ENCODE measurements at regions not wholly inside any gene's neighbourhood (a gene's known extent, or its start where the extent isn't known, plus 50 kb on each side); places are given as distances from the start of the nearest gene placed in this dataset.

DNA sequence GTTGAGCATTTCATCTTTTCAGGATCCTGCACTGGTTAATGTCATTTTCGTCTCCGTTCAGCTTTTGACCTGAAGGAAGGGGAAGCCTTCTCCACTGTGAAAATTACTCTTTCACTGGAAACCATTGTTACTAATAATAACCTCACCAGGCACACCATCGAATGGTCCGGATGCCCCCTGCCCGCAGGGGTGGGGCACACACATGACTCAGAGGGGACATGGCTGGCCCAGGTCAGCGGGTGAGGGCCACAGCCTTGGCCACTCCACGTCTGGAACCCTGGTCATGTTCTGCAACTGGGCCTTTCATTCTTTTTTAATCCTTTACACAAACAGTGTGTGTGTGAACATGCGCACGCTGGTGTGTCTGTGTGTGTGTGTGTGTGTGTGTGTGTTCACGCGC, 191.8 kb downstream of the BCOR start:
- POLR2A ChIA-PET, result no interaction called here
- intact Hi-C loops (cut with micrococcal nuclease), result no loop called here

More for the DNA sequence above, 191.8 kb downstream of the BCOR start:
- ChIA-PET CTCF (no interaction called here), RAD21 (ENCODE audit: low non-redundant PET in 1 of 2, low total read pairs in 2 of 2, uncharacterized antibody in 2 of 2, unreplicated experiment in 2 of 2) (no interaction called here)
- Histone ChIP-seq H3K27ac (ENCODE audit: low read depth, low read length) (no peak overlapping the region), H3K4me3 (replicated peaks in 1 of 2; ENCODE audit: low read depth in 1 of 2, low read length in 2 of 2) (no peak overlapping the region), H3K27me3 (ENCODE audit: insufficient read depth, low read length) (no peaks in the 10 kb centered on the region), H3K4me2 (ENCODE audit: low read length) (no peak overlapping the region), H4K20me1 (ENCODE audit: insufficient read depth) (no peaks in the 10 kb centered on the region), H2AFZ (ENCODE audit: low read depth, low read length, poor library complexity, severe bottlenecking) (no peak overlapping the region), H3K79me2 (ENCODE audit: insufficient read depth, low read length) (no peaks in the 10 kb centered on the region), H3K4me1 (ENCODE audit: control insufficient read depth in 1 of 2, insufficient read depth in 2 of 2, low read length in 2 of 2) (peaks cover 12 to 37% of the 10 kb centered on the region in 2 experiments), H3K36me3 (ENCODE audit: control insufficient read depth in 1 of 2, insufficient read depth in 2 of 2, low read length in 2 of 2) (no peaks in the 10 kb centered on the region), H3K9me2 (ENCODE audit: insufficient read depth) (no peaks in the 10 kb centered on the region), H3K9me3 (ENCODE audit: control insufficient read depth in 1 of 2, insufficient read depth in 1 of 2, low read depth in 1 of 2, low read length in 2 of 2) (no peaks in the 10 kb centered on the region), H3K9ac (ENCODE audit: low read length) (no peak overlapping the region)
- no peak for ATAC-seq
- TF ChIP-seq POLR2A (IDR thresholded peaks at IDR 0.05; ENCODE audit: borderline replicate concordance, extremely low read depth, insufficient read depth, insufficient read length) (no peak), EZH2phosphoT487 (IDR thresholded peaks at IDR 0.05; ENCODE audit: borderline replicate concordance) (no peak), CBX3 (IDR thresholded peaks at IDR 0.05; ENCODE audit: low read depth) (no peak), CEBPB (IDR thresholded peaks at IDR 0.05; ENCODE audit: low read depth) (no peak), ZFX (IDR thresholded peaks at IDR 0.05) (no peak), TCF7L2 (IDR thresholded peaks at IDR 0.05; ENCODE audit: borderline replicate concordance, extremely low read depth, insufficient read depth, insufficient read length) (no peak), EGR1 (IDR thresholded peaks at IDR 0.05; ENCODE audit: low read depth) (no peak), POLR2AphosphoS5 (IDR thresholded peaks at IDR 0.05; ENCODE audit: low read depth, low read length) (no peak), YY1 (IDR thresholded peaks at IDR 0.05; ENCODE audit: extremely low read depth, insufficient replicate concordance, low read depth, low read length) (no peak), EZH2 (IDR thresholded peaks at IDR 0.05) (no peak), SRF (IDR thresholded peaks at IDR 0.05; ENCODE audit: low read depth) (no peak), SP1 (IDR thresholded peaks at IDR 0.05; ENCODE audit: low read depth) (no peak), JUND (IDR thresholded peaks at IDR 0.05) (no peak)
- TF ChIP-seq, protein P1, sequence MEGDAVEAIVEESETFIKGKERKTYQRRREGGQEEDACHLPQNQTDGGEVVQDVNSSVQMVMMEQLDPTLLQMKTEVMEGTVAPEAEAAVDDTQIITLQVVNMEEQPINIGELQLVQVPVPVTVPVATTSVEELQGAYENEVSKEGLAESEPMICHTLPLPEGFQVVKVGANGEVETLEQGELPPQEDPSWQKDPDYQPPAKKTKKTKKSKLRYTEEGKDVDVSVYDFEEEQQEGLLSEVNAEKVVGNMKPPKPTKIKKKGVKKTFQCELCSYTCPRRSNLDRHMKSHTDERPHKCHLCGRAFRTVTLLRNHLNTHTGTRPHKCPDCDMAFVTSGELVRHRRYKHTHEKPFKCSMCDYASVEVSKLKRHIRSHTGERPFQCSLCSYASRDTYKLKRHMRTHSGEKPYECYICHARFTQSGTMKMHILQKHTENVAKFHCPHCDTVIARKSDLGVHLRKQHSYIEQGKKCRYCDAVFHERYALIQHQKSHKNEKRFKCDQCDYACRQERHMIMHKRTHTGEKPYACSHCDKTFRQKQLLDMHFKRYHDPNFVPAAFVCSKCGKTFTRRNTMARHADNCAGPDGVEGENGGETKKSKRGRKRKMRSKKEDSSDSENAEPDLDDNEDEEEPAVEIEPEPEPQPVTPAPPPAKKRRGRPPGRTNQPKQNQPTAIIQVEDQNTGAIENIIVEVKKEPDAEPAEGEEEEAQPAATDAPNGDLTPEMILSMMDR (IDR thresholded peaks at IDR 0.05 in 2 of 3, conservative IDR thresholded peaks at IDR 0.05 in 1 of 3; ENCODE audit: borderline replicate concordance in 1 of 3, insufficient read depth in 1 of 3, low read depth in 2 of 3, low read length in 2 of 3), result no peak
- TF ChIP-seq, protein P2, sequence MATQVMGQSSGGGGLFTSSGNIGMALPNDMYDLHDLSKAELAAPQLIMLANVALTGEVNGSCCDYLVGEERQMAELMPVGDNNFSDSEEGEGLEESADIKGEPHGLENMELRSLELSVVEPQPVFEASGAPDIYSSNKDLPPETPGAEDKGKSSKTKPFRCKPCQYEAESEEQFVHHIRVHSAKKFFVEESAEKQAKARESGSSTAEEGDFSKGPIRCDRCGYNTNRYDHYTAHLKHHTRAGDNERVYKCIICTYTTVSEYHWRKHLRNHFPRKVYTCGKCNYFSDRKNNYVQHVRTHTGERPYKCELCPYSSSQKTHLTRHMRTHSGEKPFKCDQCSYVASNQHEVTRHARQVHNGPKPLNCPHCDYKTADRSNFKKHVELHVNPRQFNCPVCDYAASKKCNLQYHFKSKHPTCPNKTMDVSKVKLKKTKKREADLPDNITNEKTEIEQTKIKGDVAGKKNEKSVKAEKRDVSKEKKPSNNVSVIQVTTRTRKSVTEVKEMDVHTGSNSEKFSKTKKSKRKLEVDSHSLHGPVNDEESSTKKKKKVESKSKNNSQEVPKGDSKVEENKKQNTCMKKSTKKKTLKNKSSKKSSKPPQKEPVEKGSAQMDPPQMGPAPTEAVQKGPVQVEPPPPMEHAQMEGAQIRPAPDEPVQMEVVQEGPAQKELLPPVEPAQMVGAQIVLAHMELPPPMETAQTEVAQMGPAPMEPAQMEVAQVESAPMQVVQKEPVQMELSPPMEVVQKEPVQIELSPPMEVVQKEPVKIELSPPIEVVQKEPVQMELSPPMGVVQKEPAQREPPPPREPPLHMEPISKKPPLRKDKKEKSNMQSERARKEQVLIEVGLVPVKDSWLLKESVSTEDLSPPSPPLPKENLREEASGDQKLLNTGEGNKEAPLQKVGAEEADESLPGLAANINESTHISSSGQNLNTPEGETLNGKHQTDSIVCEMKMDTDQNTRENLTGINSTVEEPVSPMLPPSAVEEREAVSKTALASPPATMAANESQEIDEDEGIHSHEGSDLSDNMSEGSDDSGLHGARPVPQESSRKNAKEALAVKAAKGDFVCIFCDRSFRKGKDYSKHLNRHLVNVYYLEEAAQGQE (IDR thresholded peaks at IDR 0.05; ENCODE audit: low read depth), result no peak
- TF ChIP-seq, protein P3, sequence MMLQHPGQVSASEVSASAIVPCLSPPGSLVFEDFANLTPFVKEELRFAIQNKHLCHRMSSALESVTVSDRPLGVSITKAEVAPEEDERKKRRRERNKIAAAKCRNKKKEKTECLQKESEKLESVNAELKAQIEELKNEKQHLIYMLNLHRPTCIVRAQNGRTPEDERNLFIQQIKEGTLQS (IDR thresholded peaks at IDR 0.05), result no peak
- no TSS peak for BruUV-seq (replicated peaks)
- DNase-seq (ENCODE audit: low read depth, low spot score), result no peak

Measured in HCT116 (cell line).